ENCODE measurements at regions not wholly inside any gene's neighbourhood (a gene's known extent, or its start where the extent isn't known, plus 50 kb on each side); places are given as distances from the start of the nearest gene placed in this dataset.

DNA sequence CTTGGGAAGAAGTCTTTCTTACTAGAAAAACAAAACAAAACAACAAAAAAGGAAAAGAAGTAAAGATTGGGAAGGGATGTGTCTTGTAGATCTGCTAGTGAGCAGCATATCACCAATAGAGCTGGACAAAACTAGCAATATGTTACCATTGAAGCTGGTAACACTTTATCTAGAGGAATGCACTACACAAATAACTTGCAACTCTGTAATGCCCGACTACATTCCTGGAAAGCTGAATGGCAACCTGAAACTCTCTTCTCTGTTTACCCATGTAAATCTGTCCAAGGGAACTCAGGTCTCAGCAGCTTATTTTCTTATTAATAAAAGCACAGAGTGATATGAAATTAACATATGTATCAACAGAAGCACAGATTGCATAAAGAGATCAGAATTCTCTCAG, 624.4 kb downstream of the KCNH5 start:
- H3K4me1 ChIP-seq, result no peaks in the 10 kb centered on the region
- H3K36me3 ChIP-seq, result no peaks in the 10 kb centered on the region
- H3K9me3 ChIP-seq, result peaks cover 0 to 3% (median 0%) of the 10 kb centered on the region in 12 donors
- H3K27me3 ChIP-seq, result no peaks in the 10 kb centered on the region
- no peak overlapping the region for H3K27ac ChIP-seq
- no peak for TF ChIP-seq POLR2A (IDR thresholded peaks at IDR 0.05)
- TF ChIP-seq, protein P1, sequence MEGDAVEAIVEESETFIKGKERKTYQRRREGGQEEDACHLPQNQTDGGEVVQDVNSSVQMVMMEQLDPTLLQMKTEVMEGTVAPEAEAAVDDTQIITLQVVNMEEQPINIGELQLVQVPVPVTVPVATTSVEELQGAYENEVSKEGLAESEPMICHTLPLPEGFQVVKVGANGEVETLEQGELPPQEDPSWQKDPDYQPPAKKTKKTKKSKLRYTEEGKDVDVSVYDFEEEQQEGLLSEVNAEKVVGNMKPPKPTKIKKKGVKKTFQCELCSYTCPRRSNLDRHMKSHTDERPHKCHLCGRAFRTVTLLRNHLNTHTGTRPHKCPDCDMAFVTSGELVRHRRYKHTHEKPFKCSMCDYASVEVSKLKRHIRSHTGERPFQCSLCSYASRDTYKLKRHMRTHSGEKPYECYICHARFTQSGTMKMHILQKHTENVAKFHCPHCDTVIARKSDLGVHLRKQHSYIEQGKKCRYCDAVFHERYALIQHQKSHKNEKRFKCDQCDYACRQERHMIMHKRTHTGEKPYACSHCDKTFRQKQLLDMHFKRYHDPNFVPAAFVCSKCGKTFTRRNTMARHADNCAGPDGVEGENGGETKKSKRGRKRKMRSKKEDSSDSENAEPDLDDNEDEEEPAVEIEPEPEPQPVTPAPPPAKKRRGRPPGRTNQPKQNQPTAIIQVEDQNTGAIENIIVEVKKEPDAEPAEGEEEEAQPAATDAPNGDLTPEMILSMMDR (IDR thresholded peaks at IDR 0.05), result no peak
- 13 to 31% (median 28%) methylated on average over 1 of the region's 1 CpG for WGBS, 4 donors
- no peak overlapping the region for H3K4me3 ChIP-seq
- intact Hi-C loops (cut with DNase I), result no loop called here
- DNase-seq (no peak), ATAC-seq (no peak)

DNA sequence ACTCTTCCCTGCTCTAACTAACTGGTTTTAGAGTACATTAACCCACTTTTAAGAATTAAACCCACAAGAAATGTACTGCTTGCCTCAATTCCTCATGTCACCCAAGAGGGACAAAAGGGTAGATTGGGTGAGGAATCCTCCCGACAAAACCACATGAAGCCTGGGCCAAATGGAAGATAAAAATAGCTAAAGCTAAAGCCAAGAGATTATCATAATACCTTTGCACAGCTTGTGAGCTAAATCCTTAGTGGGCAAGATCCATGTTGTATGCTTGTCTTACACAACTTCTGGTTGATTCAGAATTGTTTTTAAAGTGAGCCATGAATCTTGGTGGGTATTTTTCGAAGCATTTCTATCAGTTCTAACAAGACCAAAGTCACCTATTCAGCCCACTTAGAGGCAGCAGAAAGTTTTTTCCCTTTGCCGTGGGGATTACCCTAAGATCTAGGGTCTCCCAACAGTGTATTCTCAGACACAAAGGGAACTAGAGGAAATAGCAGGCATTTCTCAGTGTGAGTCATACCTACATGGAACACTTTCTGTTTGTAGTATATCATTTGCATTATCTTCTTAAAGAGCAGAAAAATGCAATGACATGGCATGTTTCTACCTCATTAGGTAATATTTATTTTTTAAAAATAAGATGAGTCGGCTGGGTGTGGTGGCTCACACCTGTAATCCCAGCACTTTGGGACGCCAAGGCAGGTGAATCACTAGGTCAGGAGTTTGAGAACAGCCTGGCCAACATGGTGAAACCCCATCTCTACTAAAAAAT, 616.6 kb downstream of the KCNH5 start:
- ATAC-seq (no peak), DNase-seq (no peak)
- intact Hi-C loops (cut with DNase I), result no loop called here
- H3K9me3 ChIP-seq, result peaks cover 0 to 23% (median 13%) of the 10 kb centered on the region in 12 donors
- no peaks in the 10 kb centered on the region for H3K27me3 ChIP-seq
- WGBS, 4 donors, result 60 to 75% (median 73%) methylated on average over 5 of the region's 5 CpGs
- H3K4me3 ChIP-seq, result no peak overlapping the region
- no peaks in the 10 kb centered on the region for H3K36me3 ChIP-seq
- H3K4me1 ChIP-seq, result no peaks in the 10 kb centered on the region
- no peak for TF ChIP-seq POLR2A (IDR thresholded peaks at IDR 0.05)
- TF ChIP-seq, protein P1 (IDR thresholded peaks at IDR 0.05), result no peak
- no peak overlapping the region for H3K27ac ChIP-seq

DNA sequence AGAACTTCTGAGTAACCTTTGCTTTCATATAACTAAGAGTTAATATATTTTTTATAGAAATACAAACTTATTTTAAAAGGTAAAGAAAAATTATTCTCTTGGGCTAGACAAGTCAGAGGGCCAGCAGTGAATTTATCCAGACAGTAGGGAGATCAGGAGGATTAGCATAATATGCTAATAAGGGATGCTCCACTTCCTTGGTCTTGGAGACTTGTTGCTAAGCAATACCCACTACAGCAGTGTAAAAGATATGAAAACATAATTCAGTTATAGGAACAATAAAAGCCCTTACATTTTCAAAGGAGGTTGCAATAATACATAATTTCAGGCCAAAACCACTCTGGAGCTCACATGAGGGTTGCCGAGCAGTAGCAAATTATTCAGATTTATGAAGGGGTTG, 615.6 kb downstream of the KCNH5 start:
- no peaks in the 10 kb centered on the region for H3K27me3 ChIP-seq
- DNase-seq, result no peak
- no peaks in the 10 kb centered on the region for H3K36me3 ChIP-seq
- no peak overlapping the region for H3K27ac ChIP-seq
- WGBS, 4 donors, result 85 to 96% (median 95%) methylated on average over 1 of the region's 1 CpG
- intact Hi-C loops (cut with DNase I), result no loop called here
- no peak for ATAC-seq
- no peak overlapping the region for H3K4me3 ChIP-seq
- H3K9me3 ChIP-seq, result peaks cover 0 to 33% (median 19%) of the 10 kb centered on the region in 12 donors
- H3K4me1 ChIP-seq, result no peaks in the 10 kb centered on the region
- TF ChIP-seq, protein P1 (IDR thresholded peaks at IDR 0.05), result no peak
- TF ChIP-seq POLR2A (IDR thresholded peaks at IDR 0.05), result no peak

DNA sequence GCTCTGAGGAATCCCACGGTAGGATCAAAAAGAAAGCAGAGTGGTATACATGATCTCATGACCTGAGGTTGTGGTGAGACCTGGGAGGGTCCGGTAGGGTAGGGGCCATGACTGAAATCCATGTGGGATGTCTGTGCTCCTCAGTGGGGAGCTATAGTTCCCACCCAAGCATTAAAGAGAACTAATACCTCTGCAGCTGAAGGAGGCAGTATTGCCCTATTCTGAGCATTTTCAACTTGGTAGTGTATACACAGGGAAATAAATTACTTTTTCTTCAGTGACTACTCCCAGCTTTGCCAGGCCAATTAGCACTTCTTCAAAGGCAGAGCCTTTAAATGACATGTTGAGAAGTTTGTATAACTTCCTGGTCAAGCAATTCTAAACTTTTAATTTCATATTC, 613.8 kb downstream of the KCNH5 start:
- Histone ChIP-seq H3K36me3 (no peaks in the 10 kb centered on the region), H3K4me1 (no peaks in the 10 kb centered on the region), H3K9me3 (peaks cover 0 to 48% (median 26%) of the 10 kb centered on the region in 12 donors), H3K4me3 (no peak overlapping the region), H3K27ac (no peak overlapping the region), H3K27me3 (no peaks in the 10 kb centered on the region)
- intact Hi-C loops (cut with DNase I), result no loop called here
- TF ChIP-seq, protein P1 (IDR thresholded peaks at IDR 0.05), result no peak
- no peak for TF ChIP-seq POLR2A (IDR thresholded peaks at IDR 0.05)
- WGBS, 4 donors, result 38 to 88% (median 61%) methylated on average over 2 of the region's 2 CpGs
- ATAC-seq (no peak), DNase-seq (no peak)

Data from heart left ventricle (tissue), 16 donors.